Activated T-cell treated with anti-CD3 and anti-CD28 coated beads, Interleukin-2, amount 50 U/mL, for 4 hours (primary cell): ENCODE measurements at regions not wholly inside any gene's neighbourhood (a gene's known extent, or its start where the extent isn't known, plus 50 kb on each side); places are given as distances from the start of the nearest gene placed in this dataset.

ENCODE experiments used
- ATAC-seq, 2 donors: fragments of 200-7000 bp; cut with Tn5 transposase; one replicate each; pipeline ENCODE4 v1.10.0; 2021
- DNase-seq: peaks from one replicate; pipeline ENCODE4 v3.0.0-alpha.2; 2020
- H3K27me3 Mint-ChIP-seq: one replicate; pipeline ENCODE4 v1.8.0; 2021; ENCODE audit warnings: low read depth, mixed read lengths
- H3K36me3 Mint-ChIP-seq: one replicate; pipeline ENCODE4 v1.8.0; 2022; ENCODE audit warnings: mixed read lengths; ENCODE audit not compliant: insufficient read depth
- H3K4me1 Mint-ChIP-seq: one replicate; pipeline ENCODE4 v1.8.0; 2021; ENCODE audit warnings: low read depth, mixed read lengths
- H3K4me3 Mint-ChIP-seq: one replicate; pipeline ENCODE4 v1.8.0; 2021; ENCODE audit warnings: mild to moderate bottlenecking, moderate library complexity, mixed read lengths
- H3K9me3 Mint-ChIP-seq: one replicate; pipeline ENCODE4 v1.8.0; 2021; ENCODE audit warnings: mixed read lengths

GRCh38 chr16:66137853-66138252 lies 228.6 kb upstream of the CDH5 start:
- H3K27me3 Mint-ChIP-seq: peaks cover 12% of the 10 kb centered on the region
- DNase-seq (no peak), ATAC-seq (no peak)
- no peaks in the 10 kb centered on the region for H3K4me1 Mint-ChIP-seq
- no peaks in the 10 kb centered on the region for H3K36me3 Mint-ChIP-seq
- no peak overlapping the region for H3K4me3 Mint-ChIP-seq
- H3K9me3 Mint-ChIP-seq: no peaks in the 10 kb centered on the region

- H3K36me3 Mint-ChIP-seq: no peaks in the 10 kb centered on the region
- H3K4me3 Mint-ChIP-seq: no peak overlapping the region
- H3K27me3 Mint-ChIP-seq: peaks cover 12% of the 10 kb centered on the region
Observed at GRCh38 chr16:66136841-66137240, 229.7 kb upstream of the CDH5 start.

GRCh38 chr16:66135838-66136237 lies 230.7 kb upstream of the CDH5 start:
- no peaks in the 10 kb centered on the region for H3K4me1 Mint-ChIP-seq
- H3K9me3 Mint-ChIP-seq: no peaks in the 10 kb centered on the region
- no peak for DNase-seq
- no peaks in the 10 kb centered on the region for H3K36me3 Mint-ChIP-seq
- no peak for ATAC-seq
- H3K4me3 Mint-ChIP-seq: no peak overlapping the region
- peaks cover 10% of the 10 kb centered on the region for H3K27me3 Mint-ChIP-seq

More at GRCh38 chr16:66136841-66137240, 229.7 kb upstream of the CDH5 start:
- Mint-ChIP-seq H3K9me3 (no peaks in the 10 kb centered on the region), H3K4me1 (no peaks in the 10 kb centered on the region)
- DNase-seq: no peak
- no peak for ATAC-seq

GRCh38 chr16:66135421-66135831 lies 231.1 kb upstream of the CDH5 start:
- no peak overlapping the region for H3K4me3 Mint-ChIP-seq
- H3K4me1 Mint-ChIP-seq: no peaks in the 10 kb centered on the region
- no peak for ATAC-seq
- no peaks in the 10 kb centered on the region for H3K36me3 Mint-ChIP-seq
- H3K9me3 Mint-ChIP-seq: no peaks in the 10 kb centered on the region
- DNase-seq: no peak
- peaks cover 10% of the 10 kb centered on the region for H3K27me3 Mint-ChIP-seq

GRCh38 chr16:66134875-66135274 lies 231.6 kb upstream of the CDH5 start:
- Mint-ChIP-seq H3K36me3 (no peaks in the 10 kb centered on the region), H3K4me1 (no peaks in the 10 kb centered on the region), H3K27me3 (peaks cover 10% of the 10 kb centered on the region), H3K4me3 (no peak overlapping the region), H3K9me3 (no peaks in the 10 kb centered on the region)
- ATAC-seq (no peak), DNase-seq (no peak)

- DNase-seq (no peak), ATAC-seq (no peak)
- no peaks in the 10 kb centered on the region for H3K4me1 Mint-ChIP-seq
- no peaks in the 10 kb centered on the region for H3K36me3 Mint-ChIP-seq
- no peaks in the 10 kb centered on the region for H3K9me3 Mint-ChIP-seq
- H3K27me3 Mint-ChIP-seq: peaks cover 11% of the 10 kb centered on the region
- no peak overlapping the region for H3K4me3 Mint-ChIP-seq
Observed at GRCh38 chr16:66133643-66134338, 232.7 kb upstream of the CDH5 start.

GRCh38 chr16:66131895-66132294 lies 234.6 kb upstream of the CDH5 start:
- no peaks in the 10 kb centered on the region for H3K36me3 Mint-ChIP-seq
- no peak for ATAC-seq
- no peaks in the 10 kb centered on the region for H3K4me1 Mint-ChIP-seq
- H3K27me3 Mint-ChIP-seq: peaks cover 28% of the 10 kb centered on the region
- no peak for DNase-seq
- no peaks in the 10 kb centered on the region for H3K9me3 Mint-ChIP-seq
- no peak overlapping the region for H3K4me3 Mint-ChIP-seq

GRCh38 chr16:66131156-66131807 lies 235.2 kb upstream of the CDH5 start:
- no peak for ATAC-seq
- no peaks in the 10 kb centered on the region for H3K9me3 Mint-ChIP-seq
- H3K27me3 Mint-ChIP-seq: peaks cover 33% of the 10 kb centered on the region
- H3K4me3 Mint-ChIP-seq: no peak overlapping the region
- no peak for DNase-seq
- H3K36me3 Mint-ChIP-seq: no peaks in the 10 kb centered on the region
- H3K4me1 Mint-ChIP-seq: no peaks in the 10 kb centered on the region

- Mint-ChIP-seq H3K4me1 (no peaks in the 10 kb centered on the region), H3K27me3 (peaks cover 40% of the 10 kb centered on the region), H3K9me3 (no peaks in the 10 kb centered on the region), H3K4me3 (no peak overlapping the region), H3K36me3 (no peaks in the 10 kb centered on the region)
- ATAC-seq: no peak
- DNase-seq: no peak
Observed at GRCh38 chr16:66130296-66130905, 236.1 kb upstream of the CDH5 start.

GRCh38 chr16:66129196-66129595 lies 237.3 kb upstream of the CDH5 start:
- DNase-seq (no peak), ATAC-seq (no peak)
- Mint-ChIP-seq H3K27me3 (peaks cover 45% of the 10 kb centered on the region), H3K9me3 (no peaks in the 10 kb centered on the region), H3K4me1 (no peaks in the 10 kb centered on the region), H3K36me3 (no peaks in the 10 kb centered on the region), H3K4me3 (no peak overlapping the region)

GRCh38 chr16:66128371-66128770 lies 238.1 kb upstream of the CDH5 start:
- Mint-ChIP-seq H3K9me3 (no peaks in the 10 kb centered on the region), H3K36me3 (no peaks in the 10 kb centered on the region), H3K4me1 (no peaks in the 10 kb centered on the region), H3K4me3 (no peak overlapping the region), H3K27me3 (peaks cover 39% of the 10 kb centered on the region)
- ATAC-seq (no peak), DNase-seq (no peak)

GRCh38 chr16:66127459-66128370 lies 238.8 kb upstream of the CDH5 start:
- H3K9me3 Mint-ChIP-seq: no peaks in the 10 kb centered on the region
- no peaks in the 10 kb centered on the region for H3K36me3 Mint-ChIP-seq
- no peaks in the 10 kb centered on the region for H3K4me1 Mint-ChIP-seq
- H3K4me3 Mint-ChIP-seq: no peak overlapping the region
- H3K27me3 Mint-ChIP-seq: peaks cover 36% of the 10 kb centered on the region
- no peak for DNase-seq
- ATAC-seq: no peak

GRCh38 chr16:66121466-66121865 lies 245.0 kb upstream of the CDH5 start:
- no peak for ATAC-seq
- no peaks in the 10 kb centered on the region for H3K9me3 Mint-ChIP-seq
- H3K4me3 Mint-ChIP-seq: no peak overlapping the region
- H3K36me3 Mint-ChIP-seq: no peaks in the 10 kb centered on the region
- H3K4me1 Mint-ChIP-seq: no peaks in the 10 kb centered on the region
- DNase-seq: no peak
- H3K27me3 Mint-ChIP-seq: peaks cover 20% of the 10 kb centered on the region

GRCh38 chr16:66120656-66121055 lies 245.8 kb upstream of the CDH5 start:
- H3K9me3 Mint-ChIP-seq: no peaks in the 10 kb centered on the region
- H3K4me1 Mint-ChIP-seq: no peaks in the 10 kb centered on the region
- DNase-seq (no peak), ATAC-seq (no peak)
- peaks cover 15% of the 10 kb centered on the region for H3K27me3 Mint-ChIP-seq
- H3K4me3 Mint-ChIP-seq: no peak overlapping the region
- H3K36me3 Mint-ChIP-seq: no peaks in the 10 kb centered on the region
